ENCODE measurements at regions not wholly inside any gene's neighbourhood (a gene's known extent, or its start where the extent isn't known, plus 50 kb on each side); places are given as distances from the start of the nearest gene placed in this dataset.

DNA sequence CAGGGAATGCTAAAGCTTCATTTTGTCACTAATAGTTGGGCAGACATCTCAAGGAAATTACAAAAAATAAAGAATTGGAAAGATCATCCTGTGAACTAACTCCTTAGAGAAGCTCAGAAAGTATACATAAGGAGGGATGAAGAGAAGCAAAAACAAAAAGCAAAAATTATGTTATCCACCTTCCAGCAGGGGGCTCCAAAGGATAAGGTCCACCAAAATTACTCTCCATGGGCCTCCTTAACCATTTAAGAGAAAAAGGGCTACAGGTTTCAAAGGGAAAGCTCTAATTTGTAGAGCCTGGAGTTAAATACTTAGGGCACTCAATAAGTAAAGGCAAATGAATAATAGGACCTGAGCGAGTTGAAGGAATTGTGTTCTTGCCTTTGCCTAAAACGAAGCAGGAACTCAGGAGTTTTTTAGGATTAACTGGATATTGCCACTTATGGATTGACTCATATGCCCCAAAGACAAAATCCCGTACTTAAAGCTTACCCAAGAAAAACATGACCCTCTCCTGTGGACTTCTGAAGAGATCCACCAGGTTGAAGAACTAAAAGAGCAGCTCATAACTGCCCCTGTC lies 1167.9 kb downstream of the DSC3 start:
- H3K4me3 ChIP-seq (ENCODE audit: low read depth, low read length): no peak overlapping the region
- TF ChIP-seq, protein P1, sequence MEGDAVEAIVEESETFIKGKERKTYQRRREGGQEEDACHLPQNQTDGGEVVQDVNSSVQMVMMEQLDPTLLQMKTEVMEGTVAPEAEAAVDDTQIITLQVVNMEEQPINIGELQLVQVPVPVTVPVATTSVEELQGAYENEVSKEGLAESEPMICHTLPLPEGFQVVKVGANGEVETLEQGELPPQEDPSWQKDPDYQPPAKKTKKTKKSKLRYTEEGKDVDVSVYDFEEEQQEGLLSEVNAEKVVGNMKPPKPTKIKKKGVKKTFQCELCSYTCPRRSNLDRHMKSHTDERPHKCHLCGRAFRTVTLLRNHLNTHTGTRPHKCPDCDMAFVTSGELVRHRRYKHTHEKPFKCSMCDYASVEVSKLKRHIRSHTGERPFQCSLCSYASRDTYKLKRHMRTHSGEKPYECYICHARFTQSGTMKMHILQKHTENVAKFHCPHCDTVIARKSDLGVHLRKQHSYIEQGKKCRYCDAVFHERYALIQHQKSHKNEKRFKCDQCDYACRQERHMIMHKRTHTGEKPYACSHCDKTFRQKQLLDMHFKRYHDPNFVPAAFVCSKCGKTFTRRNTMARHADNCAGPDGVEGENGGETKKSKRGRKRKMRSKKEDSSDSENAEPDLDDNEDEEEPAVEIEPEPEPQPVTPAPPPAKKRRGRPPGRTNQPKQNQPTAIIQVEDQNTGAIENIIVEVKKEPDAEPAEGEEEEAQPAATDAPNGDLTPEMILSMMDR (IDR thresholded peaks at IDR 0.05; ENCODE audit: insufficient read depth, low read length): peak; percentile 37
- peak; percentile 42 for DNase-seq (ENCODE audit: low read depth)

DNA sequence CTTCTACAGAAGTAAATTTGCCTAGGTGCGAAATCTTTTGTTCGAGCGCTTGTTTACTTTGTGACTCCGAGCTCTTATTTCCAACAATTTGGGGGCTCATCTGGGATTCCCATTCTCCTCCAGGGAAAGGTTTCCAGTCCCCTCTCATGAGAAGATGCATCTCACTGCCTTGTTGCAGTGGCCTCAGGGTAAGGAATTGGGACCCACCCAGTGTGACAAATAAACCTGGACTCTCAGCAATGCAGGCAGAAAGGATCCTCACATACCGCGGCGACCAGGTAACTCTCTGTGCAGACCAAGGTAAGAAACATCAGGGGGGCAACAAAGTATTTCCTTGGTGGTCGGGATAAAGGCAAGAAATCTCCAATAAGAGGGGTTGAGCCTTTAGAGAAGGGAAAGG lies 1169.3 kb downstream of the DSC3 start:
- H3K4me3 ChIP-seq (ENCODE audit: low read depth, low read length): no peak overlapping the region
- TF ChIP-seq, protein P1 (IDR thresholded peaks at IDR 0.05; ENCODE audit: insufficient read depth, low read length): no peak
- DNase-seq (ENCODE audit: low read depth): no peak

DNA sequence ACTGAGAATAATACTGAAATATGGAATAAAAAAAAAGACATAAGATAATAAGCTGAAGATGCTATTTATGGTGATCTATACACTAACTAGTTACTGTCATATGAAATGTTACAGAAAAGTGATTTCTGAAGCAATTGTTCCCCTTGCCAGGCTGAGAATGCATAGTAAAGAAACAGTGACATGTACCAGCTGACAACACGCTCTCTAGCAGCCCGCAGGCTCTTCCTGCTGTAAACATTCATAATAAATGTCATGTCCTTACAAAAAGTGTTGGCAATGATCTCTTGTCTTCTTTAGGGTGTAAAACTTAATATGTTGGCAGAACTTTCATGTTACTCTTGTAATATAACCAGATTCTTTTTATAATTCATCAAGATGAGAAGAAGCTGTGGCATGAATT lies 1171.3 kb downstream of the DSC3 start:
- no peak overlapping the region for H3K4me3 ChIP-seq (ENCODE audit: low read depth, low read length)
- no peak for DNase-seq (ENCODE audit: low read depth)
- TF ChIP-seq, protein P1 (IDR thresholded peaks at IDR 0.05; ENCODE audit: insufficient read depth, low read length): no peak

DNA sequence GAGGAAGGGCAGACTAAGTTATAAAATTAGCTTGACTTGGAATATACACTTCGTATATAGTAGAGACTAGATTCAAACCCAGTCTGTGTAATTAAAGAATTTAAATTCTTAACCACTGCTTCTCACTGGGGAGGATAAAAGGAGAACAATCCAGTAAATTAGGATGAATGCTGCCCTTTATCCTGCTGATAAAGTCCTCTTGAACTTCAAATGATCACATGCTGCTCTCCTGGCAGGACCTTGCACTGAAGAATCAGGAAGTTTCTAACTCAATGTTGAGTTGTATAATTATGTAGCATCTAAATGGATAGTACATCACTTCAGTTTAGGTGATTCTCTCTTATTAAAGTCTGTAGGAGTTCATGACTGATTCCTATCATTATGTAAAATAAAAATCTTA lies 1179.7 kb downstream of the DSC3 start:
- TF ChIP-seq, protein P1 (IDR thresholded peaks at IDR 0.05; ENCODE audit: insufficient read depth, low read length): no peak
- no peak overlapping the region for H3K4me3 ChIP-seq (ENCODE audit: low read depth, low read length)
- DNase-seq (ENCODE audit: low read depth): no peak

DNA sequence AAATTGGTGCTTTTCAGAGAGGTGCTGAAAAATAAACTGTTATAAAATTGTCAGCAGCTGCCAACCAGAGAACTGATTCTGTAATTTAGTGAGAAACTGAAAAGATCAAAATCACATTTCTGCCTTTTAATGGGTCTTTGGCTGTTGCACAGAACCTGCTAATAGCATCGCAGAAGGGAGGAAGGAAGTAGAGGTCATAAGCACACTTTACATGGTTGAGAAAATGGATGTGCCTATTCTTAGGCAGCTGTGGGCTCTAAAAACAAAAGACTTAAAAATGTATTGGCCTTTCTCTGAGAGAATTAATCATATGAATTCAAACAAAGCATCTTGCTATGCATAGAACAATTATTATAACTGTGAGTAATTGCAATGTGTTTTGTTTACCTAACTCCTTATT lies 1186.9 kb downstream of the DSC3 start:
- TF ChIP-seq, protein P1 (IDR thresholded peaks at IDR 0.05; ENCODE audit: insufficient read depth, low read length): no peak
- H3K4me3 ChIP-seq (ENCODE audit: low read depth, low read length): no peak overlapping the region
- DNase-seq (ENCODE audit: low read depth): no peak

DNA sequence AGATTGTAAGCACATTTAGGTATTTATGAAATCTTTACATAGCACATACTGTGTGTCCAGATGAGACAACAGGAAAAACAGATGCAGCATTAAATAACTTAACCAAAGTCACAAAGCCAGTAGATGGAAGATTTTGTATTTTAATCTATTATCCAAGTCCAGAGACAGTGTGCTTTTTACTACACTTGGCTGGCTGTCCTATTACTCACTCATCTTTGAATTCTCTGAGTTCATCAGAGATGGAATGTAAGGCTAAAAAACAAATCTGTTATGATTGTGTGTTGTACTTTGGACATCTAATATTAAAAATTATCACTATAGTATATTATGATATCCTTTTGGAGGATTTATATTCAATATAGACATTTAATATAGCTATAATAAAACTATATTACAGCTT lies 1189.4 kb downstream of the DSC3 start:
- no peak overlapping the region for H3K4me3 ChIP-seq (ENCODE audit: low read depth, low read length)
- peak; percentile 9 for DNase-seq (ENCODE audit: low read depth)
- TF ChIP-seq, protein P1 (IDR thresholded peaks at IDR 0.05; ENCODE audit: insufficient read depth, low read length): no peak

DNA sequence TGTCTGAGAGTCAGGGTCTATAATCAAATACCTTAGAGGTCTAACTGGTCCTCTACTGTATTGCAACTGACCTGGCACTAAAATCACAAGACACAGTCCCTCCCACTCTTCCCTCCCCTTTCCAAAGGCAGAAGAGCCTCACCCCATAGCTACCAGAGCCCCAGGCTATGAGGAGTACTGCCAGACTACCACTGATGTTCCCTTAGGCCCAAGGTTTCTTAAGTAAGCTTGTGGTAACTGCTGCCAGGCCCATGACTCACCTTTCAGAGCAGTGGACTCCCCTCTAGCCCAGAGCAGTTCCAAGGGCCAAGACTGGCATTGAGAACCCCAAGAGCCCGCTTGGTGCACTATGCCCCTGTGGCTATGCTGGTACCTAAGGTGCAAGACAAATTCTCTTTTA lies 1193.4 kb downstream of the DSC3 start:
- DNase-seq (ENCODE audit: low read depth): peak; percentile 4
- TF ChIP-seq, protein P1 (IDR thresholded peaks at IDR 0.05; ENCODE audit: insufficient read depth, low read length): no peak
- H3K4me3 ChIP-seq (ENCODE audit: low read depth, low read length): no peak overlapping the region
